ENCODE measurements at regions not wholly inside any gene's neighbourhood (a gene's known extent, or its start where the extent isn't known, plus 50 kb on each side); places are given as distances from the start of the nearest gene placed in this dataset.
"Not testable (repeated sequence)": the region's sequence is repeated elsewhere in the genome, so short reads cannot be mapped to it uniquely, and the experiment has no call there.

- no peak for DNase-seq
These were observed 104.8 kb upstream of the MIR17HG start for GRCh38 chr13:91242652-91243051.

- DNase-seq, result no peak
These were observed 102.2 kb upstream of the MIR17HG start for GRCh38 chr13:91245288-91245687.

- no peak for DNase-seq
These were observed 99.7 kb upstream of the MIR17HG start for GRCh38 chr13:91247768-91248167.

- no peak for DNase-seq
These were observed 99.2 kb upstream of the MIR17HG start for GRCh38 chr13:91248249-91248648.

GRCh38 chr13:91249370-91249769 is 98.1 kb upstream of the MIR17HG start:
- DNase-seq, result no peak

GRCh38 chr13:91249861-91250260 is 97.6 kb upstream of the MIR17HG start:
- no peak for DNase-seq

- DNase-seq, result not testable (repeated sequence)
These were observed 95.9 kb upstream of the MIR17HG start for GRCh38 chr13:91251573-91251972.

GRCh38 chr13:91264484-91264883 is 83.0 kb upstream of the MIR17HG start:
- DNase-seq, result no peak

GRCh38 chr13:91269237-91269636 is 78.2 kb upstream of the MIR17HG start:
- DNase-seq, result no peak

GRCh38 chr13:91270031-91270430 is 77.5 kb upstream of the MIR17HG start:
- DNase-seq, result no peak

GRCh38 chr13:91272235-91272777 is 75.2 kb upstream of the MIR17HG start:
- no peak for DNase-seq

GRCh38 chr13:91273675-91274074 is 73.8 kb upstream of the MIR17HG start:
- no peak for DNase-seq

GRCh38 chr13:91277013-91277676 is 70.3 kb upstream of the MIR17HG start:
- DNase-seq, result no peak

GRCh38 chr13:91278291-91278690 is 69.2 kb upstream of the MIR17HG start:
- DNase-seq, result no peak

- DNase-seq, result no peak
These were observed 68.6 kb upstream of the MIR17HG start for GRCh38 chr13:91278888-91279287.

- no peak for DNase-seq
These were observed 66.7 kb upstream of the MIR17HG start for GRCh38 chr13:91280801-91281200.

- no peak for DNase-seq
These were observed 63.2 kb upstream of the MIR17HG start for GRCh38 chr13:91284335-91284734.

- DNase-seq, result no peak
These were observed 61.2 kb upstream of the MIR17HG start for GRCh38 chr13:91286317-91286716.

- DNase-seq, result no peak
These were observed 56.4 kb upstream of the MIR17HG start for GRCh38 chr13:91291078-91291477.

- no peak for DNase-seq
These were observed 54.8 kb upstream of the MIR17HG start for GRCh38 chr13:91292630-91293221.

GRCh38 chr13:91295712-91296410 is 51.6 kb upstream of the MIR17HG start:
- DNase-seq, result no peak

- no peak for DNase-seq
These were observed 50.0 kb upstream of the MIR17HG start for GRCh38 chr13:91297503-91297902.

Data from skin of body (tissue), 1 donor.